H1 (cell line): ENCODE measurements at regions not wholly inside any gene's neighbourhood (a gene's known extent, or its start where the extent isn't known, plus 50 kb on each side); places are given as distances from the start of the nearest gene placed in this dataset.

Source experiments
- CTCF ChIA-PET: fragments of 300-600 bp; sonication (Branson Sonifier 250); formaldehyde crosslinking; loops from one replicate; lab custom pipeline; 2021; ENCODE audit not compliant: partially characterized antibody; lab: Charles Lee
- POLR2A ChIA-PET: fragments of 300-600 bp; sonication (Branson Sonifier 250); formaldehyde crosslinking; loops from one replicate; lab custom pipeline; 2021; ENCODE audit warnings: inconsistent platforms; ENCODE audit not compliant: partially characterized antibody; lab: Charles Lee
- DNase-seq, 2 experiments: peaks; one replicate each; pipeline versions ENCODE4 v3.0.0 to v3.0.0-alpha.2; 2010 to 2022; ENCODE audit warnings: low spot score in 2 of 2, low read depth in 1 of 2, mixed read lengths in 1 of 2
- FAIRE-seq: peaks from 2 replicates; lab custom pipeline; 2011; peaks lifted over from hg19 to GRCh38; lab: Jason Lieb, UNC
- H2AFZ ChIP-seq: 2 replicates; pipeline ENCODE4 v1.8.1; 2012; ENCODE audit warnings: low read length, inconsistent platforms
- H2AK5ac ChIP-seq: 2 replicates; pipeline ENCODE4 v1.6.1; 2013; ENCODE audit warnings: low read depth, low read length
- H2BK120ac ChIP-seq: replicated peaks from 2 replicates; pipeline ENCODE3; 2013; ENCODE audit warnings: low read depth, low read length, inconsistent platforms
- H2BK12ac ChIP-seq: 2 replicates; pipeline ENCODE4 v1.6.1; 2013; ENCODE audit warnings: low read depth, low read length
- H2BK15ac ChIP-seq: 2 replicates; pipeline ENCODE4 v1.6.1; 2013; ENCODE audit warnings: low read length
- H2BK20ac ChIP-seq: 2 replicates; pipeline ENCODE4 v1.6.1; 2013; ENCODE audit warnings: low read length
- H2BK5ac ChIP-seq: 2 replicates; pipeline ENCODE4 v1.6.1; 2013; ENCODE audit warnings: low read depth, low read length
- H3K14ac ChIP-seq: 2 replicates; pipeline ENCODE4 v1.6.1; 2013; ENCODE audit warnings: inconsistent platforms; ENCODE audit not compliant: insufficient read length
- H3K18ac ChIP-seq: 2 replicates; pipeline ENCODE4 v1.6.1; 2013; ENCODE audit warnings: low read length; ENCODE audit errors: extremely low read depth
- H3K23ac ChIP-seq: 2 replicates; pipeline ENCODE4 v1.6.1; 2013; ENCODE audit warnings: inconsistent platforms; ENCODE audit not compliant: insufficient read length
- H3K23me2 ChIP-seq: 2 replicates; pipeline ENCODE4 v1.6.1; 2013; ENCODE audit warnings: low read depth, low read length
- H3K27ac ChIP-seq: 2 replicates; pipeline ENCODE4 v1.6.1; 2011; ENCODE audit warnings: low read depth, low read length, inconsistent platforms
- H3K27me3 ChIP-seq, 4 experiments: replicated peaks in 1 of 4; 1 replicate in 1 of 4; 2 replicates in 3 of 4; pipeline versions ENCODE4 v1.6.1 to v1.8.1; 2011 to 2013; ENCODE audit warnings: low read length in 3 of 4, mild to moderate bottlenecking in 3 of 4, inconsistent platforms in 2 of 4, mixed read lengths in 2 of 4, moderate library complexity in 1 of 4; ENCODE audit not compliant: control insufficient read depth in 3 of 4, insufficient read depth in 3 of 4; ENCODE audit errors: extremely low read depth in 1 of 4
- H3K36me3 ChIP-seq, 4 experiments: 2 replicates each; pipeline versions ENCODE4 v1.6.1 to v1.8.1; 2011 to 2013; ENCODE audit warnings: mild to moderate bottlenecking in 4 of 4, low read length in 3 of 4, moderate library complexity in 2 of 4, control low read depth in 1 of 4, inconsistent platforms in 1 of 4; ENCODE audit not compliant: insufficient read depth in 4 of 4, control insufficient read depth in 2 of 4
- H3K4ac ChIP-seq: replicated peaks from 2 replicates; pipeline ENCODE3; 2013; ENCODE audit warnings: low read length, low read depth, mixed read lengths, inconsistent platforms; ENCODE audit not compliant: insufficient read length
- H3K4me1 ChIP-seq, 4 experiments: replicated peaks in 1 of 4; 1 replicate in 1 of 4; 2 replicates in 3 of 4; pipeline versions ENCODE4 v1.6.1 to v1.8.1; 2011 to 2013; ENCODE audit warnings: low read length in 3 of 4, inconsistent platforms in 2 of 4, mixed read lengths in 1 of 4; ENCODE audit not compliant: insufficient read depth in 4 of 4, control insufficient read depth in 3 of 4
- H3K4me2 ChIP-seq, 2 experiments: 2 replicates each; pipeline versions ENCODE4 v1.6.1 to v1.8.1; 2011 to 2013; ENCODE audit warnings: low read depth in 2 of 2, low read length in 2 of 2, control low read depth in 1 of 2, inconsistent platforms in 1 of 2, mild to moderate bottlenecking in 1 of 2; ENCODE audit not compliant: insufficient read depth in 1 of 2
- H3K4me3 ChIP-seq, 4 experiments: fragments of 200-600, 300-600 bp in 1 of 4; sonication (generic), shearing (Covaris generic), sonication (Bioruptor Twin) in 1 of 4; 2 replicates each; pipeline versions ENCODE4 v1.5.1 to v1.8.1; 2011 to 2016; ENCODE audit warnings: low read length in 4 of 4, low read depth in 3 of 4, control low read depth in 2 of 4, inconsistent platforms in 2 of 4, mild to moderate bottlenecking in 2 of 4, mixed read lengths in 1 of 4, moderate library complexity in 1 of 4; ENCODE audit not compliant: insufficient read depth in 2 of 4; ENCODE audit errors: extremely low read depth in 1 of 4
- H3K56ac ChIP-seq: replicated peaks from 2 replicates; pipeline ENCODE3; 2013; ENCODE audit warnings: low read depth, mild to moderate bottlenecking, mixed read lengths, low read length, inconsistent platforms; ENCODE audit not compliant: insufficient read length
- H3K79me1 ChIP-seq: 2 replicates; pipeline ENCODE4 v1.6.1; 2013; ENCODE audit warnings: low read depth, low read length, control low read depth
- H3K79me2 ChIP-seq, 2 experiments: 2 replicates each; pipeline versions ENCODE4 v1.6.1 to v1.8.1; 2012 to 2013; ENCODE audit warnings: low read length in 2 of 2, mild to moderate bottlenecking in 2 of 2, inconsistent platforms in 1 of 2; ENCODE audit not compliant: insufficient read depth in 2 of 2, control insufficient read depth in 1 of 2
- H3K9ac ChIP-seq, 4 experiments: replicated peaks in 1 of 4; 1 replicate in 1 of 4; 2 replicates in 3 of 4; pipeline versions ENCODE4 v1.6.1 to v1.8.1; 2011 to 2013; ENCODE audit warnings: low read depth in 3 of 4, low read length in 3 of 4, control low read depth in 2 of 4, mild to moderate bottlenecking in 2 of 4, moderate library complexity in 2 of 4, inconsistent platforms in 1 of 4; ENCODE audit errors: extremely low read depth in 1 of 4
- H3K9me3 ChIP-seq, 2 experiments: 2 replicates each; pipeline versions ENCODE4 v1.6.1 to v1.8.1; 2012 to 2013; ENCODE audit warnings: mild to moderate bottlenecking in 2 of 2, moderate library complexity in 2 of 2, control low read depth in 1 of 2, inconsistent platforms in 1 of 2, low read depth in 1 of 2, low read length in 1 of 2, mixed read lengths in 1 of 2; ENCODE audit not compliant: insufficient read depth in 2 of 2
- H4K20me1 ChIP-seq, 2 experiments: replicated peaks in 1 of 2; 2 replicates each; pipeline versions ENCODE3 to v1.8.1; 2011 to 2013; ENCODE audit warnings: inconsistent platforms in 2 of 2, low read length in 2 of 2, mild to moderate bottlenecking in 1 of 2; ENCODE audit not compliant: insufficient read depth in 2 of 2, control insufficient read depth in 1 of 2
- H4K5ac ChIP-seq: 2 replicates; pipeline ENCODE4 v1.6.1; 2013; ENCODE audit warnings: low read length, low read depth, mixed read lengths, inconsistent platforms; ENCODE audit not compliant: insufficient read length
- H4K8ac ChIP-seq: 2 replicates; pipeline ENCODE4 v1.8.0; 2013; ENCODE audit warnings: mild to moderate bottlenecking, moderate library complexity, low read length, inconsistent platforms; ENCODE audit not compliant: insufficient read depth; ENCODE audit errors: extremely low read depth
- H4K91ac ChIP-seq: replicated peaks from 2 replicates; pipeline ENCODE3; 2013; ENCODE audit warnings: low read length, mixed read lengths, inconsistent platforms; ENCODE audit not compliant: insufficient read length
- TAF7 ChIP-seq: optimal IDR thresholded peaks from 2 replicates; pipeline ENCODE3; 2011; ENCODE audit warnings: low read depth, mild to moderate bottlenecking, inconsistent platforms, low read length, moderate library complexity, borderline replicate concordance
- WGBS, 2 experiments: shearing (Covaris generic) in 1 of 2; methylation state at CpG; one replicate each; pipeline versions ENCODE4 v1.1.6 to v1.1.7; 2013 to 2015; ENCODE audit warnings: low lambda C conversion rate in 2 of 2, mixed read lengths in 2 of 2, inconsistent platforms in 1 of 2, low coverage in 1 of 2, missing lambda C conversion rate in 1 of 2; ENCODE audit not compliant: insufficient replicate concordance in 2 of 2, insufficient coverage in 1 of 2, insufficient read length in 1 of 2; ENCODE audit errors: extremely low coverage in 1 of 2, missing lambda C conversion rate in 1 of 2; 5-methylcytosine and 5-hydroxymethylcytosine counted together

GRCh38 chr2:177000715-177001072 is 211.9 kb upstream of the HNRNPA3 start:
- FAIRE-seq = no peak
- POLR2A ChIA-PET = interaction anchor here (1.3 kb wide), 1 partner anchor 224 kb away, joined by 3 read pairs; no protein-coding TSS in a partner anchor
- no peak overlapping the region for H3K27ac ChIP-seq

More at GRCh38 chr2:177000715-177001072, 211.9 kb upstream of the HNRNPA3 start:
- 96% methylated on average over 4 of the region's 4 CpGs; no CpG with 5 or more reads in 1 of the 2 experiments for WGBS, 2 experiments
- Histone ChIP-seq H3K4me3 (no peak overlapping the region), H4K20me1 (no peaks in the 10 kb centered on the region), H3K9me3 (no peaks in the 10 kb centered on the region), H3K56ac (no peak overlapping the region), H3K23ac (no peak overlapping the region), H3K18ac (no peak overlapping the region), H2AFZ (no peak overlapping the region), H3K4me1 (no peaks in the 10 kb centered on the region), H3K27me3 (no peaks in the 10 kb centered on the region), H3K36me3 (no peaks in the 10 kb centered on the region), H2AK5ac (no peak overlapping the region), H3K23me2 (no peaks in the 10 kb centered on the region), H4K8ac (no peak overlapping the region), H2BK12ac (no peak overlapping the region), H2BK15ac (no peak overlapping the region), H3K4me2 (no peak overlapping the region), H3K79me2 (no peaks in the 10 kb centered on the region), H3K4ac (no peak overlapping the region), H3K79me1 (no peaks in the 10 kb centered on the region), H2BK20ac (no peak overlapping the region), H3K9ac (no peak overlapping the region), H3K14ac (no peak overlapping the region), H4K5ac (no peak overlapping the region), H4K91ac (no peak overlapping the region), H2BK120ac (no peak overlapping the region), H2BK5ac (no peak overlapping the region)
- CTCF ChIA-PET = interaction anchor here (0.9 to 1.4 kb wide), 2 partner anchors 39 to 50 kb away, joined by 3 read pairs; no protein-coding TSS in a partner anchor
- DNase-seq = no peak
- TF ChIP-seq TAF7 = no peak
